ENCODE measurements at regions not wholly inside any gene's neighbourhood (a gene's known extent, or its start where the extent isn't known, plus 50 kb on each side); places are given as distances from the start of the nearest gene placed in this dataset.

DNA sequence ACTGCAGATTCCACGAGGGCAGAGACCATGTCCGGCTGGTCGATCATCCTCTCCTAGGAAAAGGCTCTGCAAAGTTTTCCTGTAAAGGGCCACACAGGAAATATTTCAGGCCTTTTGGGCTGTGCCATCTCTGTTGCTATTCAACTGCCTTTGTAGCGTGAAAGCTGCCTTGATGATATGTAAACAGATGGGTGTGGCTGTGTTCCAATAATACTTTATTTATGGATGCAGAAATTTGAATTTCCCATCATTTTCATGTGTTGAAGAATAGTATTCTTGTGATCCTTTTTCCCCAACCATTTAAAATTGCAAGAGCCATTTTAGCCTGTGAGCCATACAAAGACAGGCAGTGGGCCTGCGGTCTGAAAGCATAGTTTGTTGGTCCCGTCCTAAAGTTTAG, 950.7 kb upstream of the RBFOX1 start:
- DNase-seq (ENCODE audit: low read depth in 2 of 2): no peak

DNA sequence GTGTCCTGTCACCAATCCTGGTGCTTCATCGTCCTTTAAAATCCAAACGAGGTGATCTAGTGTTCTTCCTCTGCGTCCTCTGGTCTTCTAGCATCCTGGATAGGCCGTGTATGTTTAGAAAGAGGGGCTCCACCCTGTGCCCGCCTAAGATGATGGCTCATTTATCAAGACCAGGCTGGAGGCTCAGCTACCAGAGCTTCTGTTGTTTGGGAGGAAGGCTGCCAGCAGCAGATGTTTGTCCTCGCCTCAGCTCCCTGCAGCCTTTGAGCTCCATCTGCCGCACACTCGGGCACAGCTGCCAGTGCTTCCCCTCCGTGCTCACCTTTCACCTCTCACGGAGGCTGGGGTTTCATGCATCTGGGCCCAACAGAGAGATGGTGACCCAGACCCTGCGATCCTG, 954.7 kb upstream of the RBFOX1 start:
- DNase-seq (ENCODE audit: low read depth in 2 of 2): no peak

DNA sequence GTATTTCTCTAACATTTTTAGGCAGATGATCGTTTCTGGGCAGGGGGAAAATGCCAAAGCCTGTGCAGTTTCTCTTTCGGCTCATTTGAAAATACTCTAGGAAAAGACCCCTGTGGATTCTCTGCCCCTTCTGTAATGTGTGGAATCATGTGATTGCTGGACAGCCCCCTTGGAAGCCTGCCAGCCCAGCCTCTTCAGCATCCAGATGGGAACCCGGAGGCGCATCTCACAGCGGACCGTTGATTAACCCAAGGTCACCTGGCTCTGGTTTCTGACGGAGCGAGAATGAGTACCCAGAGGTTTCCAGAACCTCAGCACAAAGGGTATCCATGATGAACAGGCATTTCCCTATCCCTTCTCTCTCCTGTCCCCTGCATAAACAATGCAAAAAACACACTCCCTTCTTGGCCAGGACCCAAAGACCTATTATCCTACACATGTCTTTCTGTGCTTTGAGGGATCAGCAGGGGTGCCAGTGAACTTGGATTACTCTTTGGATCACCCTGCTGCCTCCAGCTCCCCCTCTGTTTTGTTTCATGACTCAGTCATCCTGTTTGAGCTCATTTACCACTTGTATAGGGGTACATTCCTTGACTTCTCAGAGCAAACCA, 957.1 kb upstream of the RBFOX1 start:
- no peak for DNase-seq (ENCODE audit: low read depth in 2 of 2)

DNA sequence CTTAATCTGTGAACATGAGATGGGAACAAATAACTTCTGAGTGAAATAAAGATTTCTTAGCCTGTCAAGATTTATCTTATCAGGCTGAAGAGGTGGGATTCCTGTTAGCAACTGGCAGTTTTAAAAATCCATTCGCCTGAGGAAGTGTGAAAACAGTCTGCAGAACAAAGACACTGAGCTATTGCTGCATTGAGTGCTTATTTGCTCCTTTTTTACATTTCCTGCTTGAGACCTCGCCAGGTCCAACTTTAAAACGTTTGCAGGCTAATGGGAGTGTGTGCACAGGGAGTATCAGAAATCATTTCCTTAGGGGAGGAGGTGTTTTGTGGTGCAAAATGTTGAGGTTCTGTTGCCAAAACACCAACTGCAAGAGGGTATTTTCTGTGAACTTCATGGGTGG, 957.8 kb upstream of the RBFOX1 start:
- no peak for DNase-seq (ENCODE audit: low read depth in 2 of 2)

DNA sequence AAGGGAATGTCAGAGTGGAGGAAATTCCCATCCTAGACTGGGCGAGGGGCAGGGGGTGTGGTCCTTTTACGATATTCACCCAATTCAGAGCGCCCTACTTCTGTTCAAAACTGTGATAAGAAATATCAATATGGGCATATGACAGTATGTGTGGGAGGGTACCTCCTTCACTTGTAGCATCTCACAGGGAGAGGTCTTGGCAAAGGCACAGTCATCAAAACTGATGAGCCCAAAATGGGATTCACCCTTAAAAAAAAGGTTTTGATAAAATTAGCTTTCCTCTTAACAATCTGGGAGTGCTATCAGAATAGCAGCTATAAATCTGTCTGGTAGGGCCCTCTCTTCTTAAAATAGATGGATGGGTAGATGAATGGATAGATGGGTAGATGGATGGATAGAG, 967.8 kb upstream of the RBFOX1 start:
- DNase-seq (ENCODE audit: low read depth in 2 of 2): no peak

DNA sequence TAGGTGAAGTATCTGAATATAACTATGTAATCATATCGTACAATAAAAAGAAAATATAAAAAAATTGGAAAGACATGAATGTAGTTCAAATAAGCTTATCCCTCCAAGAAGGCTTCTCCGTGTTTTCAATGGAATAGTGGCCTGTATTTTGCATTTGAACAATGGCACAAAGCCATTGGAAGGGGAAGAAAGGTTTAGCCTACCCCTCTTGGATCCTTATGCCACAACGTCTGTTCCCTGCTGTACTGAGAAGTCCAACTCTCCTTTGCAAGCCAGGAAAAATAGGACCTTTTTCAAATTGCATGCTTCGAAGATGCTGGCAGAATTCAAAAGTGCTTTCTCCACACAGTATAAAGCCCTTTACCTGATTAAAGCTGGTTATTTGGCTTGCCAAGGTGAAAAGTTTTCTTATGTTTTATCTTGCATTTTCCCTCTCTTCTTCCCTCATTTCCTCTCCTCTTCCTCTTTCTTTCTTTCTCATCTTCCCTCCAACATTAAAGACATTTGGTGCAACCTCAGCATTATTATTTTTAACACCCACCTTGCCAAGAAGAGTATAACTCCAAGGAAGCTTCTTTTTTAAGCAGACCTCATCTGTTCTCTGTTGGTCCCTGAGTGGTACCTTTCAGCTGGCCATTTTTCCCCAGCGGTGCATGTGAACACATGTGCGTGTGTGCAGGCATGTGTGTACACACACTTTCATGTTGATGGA, 968.6 kb upstream of the RBFOX1 start:
- no peak for DNase-seq (ENCODE audit: low read depth in 2 of 2)

DNA sequence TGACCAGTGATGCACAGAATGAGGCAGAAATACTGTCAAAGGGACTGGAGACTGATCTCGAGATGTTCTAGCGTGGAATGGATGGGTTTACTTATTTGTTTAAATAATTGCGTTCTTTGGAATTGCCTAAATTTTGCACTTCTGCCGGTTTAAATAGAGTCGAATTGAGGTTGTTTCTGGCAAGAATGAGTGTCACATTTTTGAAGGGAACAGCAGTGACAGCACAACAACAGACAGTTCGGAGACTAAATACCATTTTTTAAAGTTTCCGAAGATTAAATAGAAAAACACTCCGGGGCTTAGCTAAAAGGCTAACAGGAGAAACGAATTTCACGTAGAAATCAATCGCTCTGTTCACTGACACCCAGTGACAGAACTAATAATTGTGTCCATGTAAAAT, 969.2 kb upstream of the RBFOX1 start:
- no peak for DNase-seq (ENCODE audit: low read depth in 2 of 2)

DNA sequence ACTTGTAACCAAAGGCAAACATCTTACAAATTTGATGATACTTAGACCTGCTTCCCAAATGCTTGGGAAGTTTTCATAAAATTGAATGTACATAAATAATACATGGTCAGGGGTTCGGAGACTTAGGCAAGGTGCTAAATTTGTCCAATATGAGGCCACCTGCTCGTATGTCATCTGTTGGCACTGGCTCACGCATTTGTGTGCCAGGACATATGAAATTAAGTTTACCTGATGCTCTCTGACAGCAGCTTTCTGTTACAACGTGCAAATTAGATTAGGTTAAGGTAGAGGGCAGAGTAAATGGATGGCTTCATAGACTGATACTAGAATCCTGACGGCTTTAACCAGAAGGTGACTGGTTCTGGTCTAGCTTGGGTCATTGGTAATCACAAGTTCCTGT, 970.3 kb upstream of the RBFOX1 start:
- DNase-seq (ENCODE audit: low read depth in 2 of 2): no peak

DNA sequence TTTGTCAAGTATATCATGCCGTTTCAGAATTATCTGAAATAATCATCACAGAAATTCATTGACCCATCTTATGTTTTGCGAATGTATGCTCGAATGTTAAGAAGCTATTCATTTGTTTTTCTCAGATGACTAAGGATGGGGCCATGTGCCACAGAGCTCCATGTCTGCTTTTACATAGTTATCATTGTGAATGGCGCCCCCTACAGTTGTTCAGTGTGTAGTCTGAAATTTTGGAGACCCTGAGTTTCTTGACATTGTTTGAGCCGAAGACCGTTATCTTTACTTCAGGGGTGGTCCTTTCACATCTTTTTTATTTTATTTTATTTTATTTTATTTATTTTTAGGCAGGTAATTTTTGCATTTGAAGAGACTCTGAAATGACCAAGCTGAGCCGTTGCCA, 972.0 kb upstream of the RBFOX1 start:
- DNase-seq (ENCODE audit: low read depth in 2 of 2): no peak

DNA sequence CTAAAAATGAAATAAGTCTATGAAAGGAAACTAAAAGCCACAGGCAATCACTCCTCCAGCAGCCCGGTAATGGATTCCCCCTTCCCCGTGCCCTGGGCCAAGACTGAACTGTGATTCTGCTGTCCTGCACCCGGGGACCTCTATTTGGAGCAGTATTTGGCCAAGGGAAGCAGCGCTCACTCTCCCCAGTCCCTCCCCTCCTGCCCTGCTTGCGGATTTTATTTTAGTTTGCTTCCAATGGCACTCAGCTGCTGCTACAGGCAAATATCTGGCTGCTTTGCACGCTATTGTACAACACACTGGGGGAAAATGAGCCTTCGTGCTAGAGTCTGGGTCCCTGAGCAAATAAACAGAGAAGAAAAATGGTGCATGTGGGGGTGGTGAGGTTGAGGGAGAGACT, 975.7 kb upstream of the RBFOX1 start:
- no peak for DNase-seq (ENCODE audit: low read depth in 2 of 2)

DNA sequence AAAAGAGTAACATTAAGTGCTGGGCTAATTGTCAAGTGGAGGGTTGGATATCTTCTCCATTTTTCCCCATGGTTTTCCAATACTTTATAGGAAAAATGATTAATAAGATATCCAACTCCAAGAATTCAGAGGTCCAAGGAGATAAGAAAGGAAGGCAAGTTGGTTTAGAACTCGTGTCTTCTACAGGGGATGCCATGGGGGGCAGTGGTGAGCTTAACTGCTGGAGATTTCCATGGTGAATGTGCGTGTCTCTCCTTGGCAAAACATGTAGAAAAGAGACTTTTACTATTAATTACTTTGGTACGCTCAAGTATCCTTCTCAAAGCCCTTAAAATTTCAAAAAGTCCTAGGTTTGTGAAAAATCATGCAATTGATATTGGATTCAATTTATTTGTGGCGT, 982.9 kb upstream of the RBFOX1 start:
- no peak for DNase-seq (ENCODE audit: low read depth in 2 of 2)

DNA sequence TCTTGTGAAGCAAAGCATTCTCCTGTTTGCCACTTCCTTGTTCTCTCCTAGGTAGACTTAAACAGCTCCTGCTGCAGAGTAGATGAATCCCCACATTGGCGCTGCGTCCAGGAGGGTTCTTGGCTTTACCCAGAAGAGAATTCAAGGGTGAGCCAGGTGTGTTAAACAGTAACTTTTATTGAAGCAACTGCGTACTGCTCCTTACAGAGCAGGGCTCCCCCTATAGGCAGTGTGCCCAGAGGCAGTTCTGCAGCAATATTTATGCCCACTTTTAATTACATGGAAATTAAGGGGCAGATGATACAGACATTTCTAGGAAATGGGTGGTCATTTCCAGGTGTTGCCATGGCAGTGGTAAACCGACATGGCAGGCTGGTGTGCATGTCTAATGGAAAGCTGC, 987.6 kb upstream of the RBFOX1 start:
- DNase-seq (ENCODE audit: low read depth in 2 of 2): no peak

DNA sequence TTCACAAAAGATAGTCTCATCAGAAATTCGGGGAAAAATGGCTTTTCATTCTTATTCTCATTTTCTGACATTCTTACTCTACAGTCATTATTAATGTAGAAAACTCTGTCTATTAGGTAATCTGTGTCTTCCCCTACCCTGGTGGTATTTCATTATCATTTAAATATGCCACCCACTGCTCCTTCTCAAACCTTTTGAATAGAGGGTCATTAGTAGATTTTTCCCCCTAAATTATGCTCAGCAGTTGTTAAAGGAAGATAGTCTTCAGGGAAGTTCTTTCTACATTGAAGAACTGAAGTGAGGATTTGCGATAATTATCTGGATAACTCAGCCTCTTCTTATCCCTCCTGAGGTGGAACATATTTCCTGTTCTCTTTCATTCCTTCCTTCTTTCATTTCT, 989.5 kb upstream of the RBFOX1 start:
- DNase-seq (ENCODE audit: low read depth in 2 of 2): no peak

DNA sequence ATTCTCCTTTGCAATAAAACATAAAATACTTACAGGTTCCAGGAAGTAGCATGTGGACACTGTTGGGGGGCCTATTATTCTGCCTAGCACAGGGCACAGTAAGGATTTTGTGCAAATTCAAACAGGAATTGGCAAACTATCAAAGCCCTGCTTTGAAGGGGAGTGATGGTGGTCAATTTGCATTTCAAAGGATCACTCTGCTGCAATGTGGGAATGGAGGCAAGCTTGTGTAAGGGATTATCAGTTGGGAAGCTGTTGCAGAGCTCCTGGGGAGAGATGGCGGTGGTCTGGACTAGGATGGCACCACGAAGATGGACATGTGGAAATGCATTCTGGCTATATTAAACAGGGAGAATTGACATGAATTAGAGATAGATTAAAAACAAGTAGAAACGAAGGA, 990.7 kb upstream of the RBFOX1 start:
- no peak for DNase-seq (ENCODE audit: low read depth in 2 of 2)

DNA sequence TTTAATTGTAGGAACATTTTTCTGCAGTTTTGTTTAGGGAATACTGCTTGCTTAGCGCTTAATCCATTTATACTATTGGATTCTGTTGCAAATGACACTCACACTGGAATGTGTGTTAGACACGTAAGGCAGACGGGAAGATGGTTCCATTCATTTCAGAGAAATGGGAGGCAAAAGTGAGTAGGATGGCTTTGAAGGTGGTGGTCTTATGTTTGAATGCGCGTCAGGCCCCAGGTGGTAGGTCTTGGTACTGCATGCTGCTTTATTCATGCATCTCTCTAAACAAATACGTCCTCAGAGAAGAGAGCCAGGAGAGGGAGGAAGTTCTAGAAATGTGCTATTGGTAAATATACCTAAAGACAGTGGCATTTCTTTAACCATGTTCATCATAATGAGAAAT, 997.6 kb upstream of the RBFOX1 start:
- DNase-seq (ENCODE audit: low read depth in 2 of 2): no peak

DNA sequence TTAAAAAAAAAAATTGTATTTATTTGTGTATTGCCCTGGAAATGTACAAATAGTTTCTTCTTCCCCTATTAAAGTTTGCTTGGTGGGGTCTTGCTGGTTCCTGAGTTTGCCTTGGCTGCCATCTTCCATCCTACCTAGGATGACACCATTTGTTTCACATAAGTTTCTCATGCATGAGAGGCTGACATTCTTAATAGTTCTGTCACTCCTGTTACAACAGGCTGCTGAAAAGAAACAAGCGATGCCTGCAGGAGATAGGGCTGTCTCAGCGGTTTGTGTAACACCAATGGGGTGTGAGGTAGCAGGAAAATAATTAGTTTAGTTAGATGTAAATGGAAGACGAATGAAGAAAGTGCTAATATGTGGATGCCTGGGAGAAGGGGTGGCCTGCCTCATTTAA, 1000.9 kb upstream of the RBFOX1 start:
- DNase-seq (ENCODE audit: low read depth in 2 of 2): no peak

DNA sequence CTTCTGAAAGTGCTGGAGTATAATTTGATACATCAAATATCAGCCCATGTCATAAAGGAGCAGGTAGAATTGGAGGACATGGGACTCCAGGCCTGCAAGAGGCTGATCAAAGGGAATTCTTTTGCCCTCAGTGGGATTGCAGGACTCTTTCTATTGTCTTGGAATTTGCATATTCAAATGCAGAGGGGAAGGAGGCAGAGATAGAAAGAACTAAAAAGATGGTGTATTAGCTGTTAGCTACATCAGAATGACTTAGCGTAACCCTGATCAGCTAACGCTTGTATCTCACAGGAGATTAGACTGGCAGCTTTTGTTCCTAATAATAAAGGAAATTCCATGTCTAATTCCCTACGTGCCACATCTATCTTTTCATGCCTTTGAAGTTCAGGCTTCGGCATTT, 1014.7 kb upstream of the RBFOX1 start:
- no peak for DNase-seq (ENCODE audit: low read depth in 2 of 2)

DNA sequence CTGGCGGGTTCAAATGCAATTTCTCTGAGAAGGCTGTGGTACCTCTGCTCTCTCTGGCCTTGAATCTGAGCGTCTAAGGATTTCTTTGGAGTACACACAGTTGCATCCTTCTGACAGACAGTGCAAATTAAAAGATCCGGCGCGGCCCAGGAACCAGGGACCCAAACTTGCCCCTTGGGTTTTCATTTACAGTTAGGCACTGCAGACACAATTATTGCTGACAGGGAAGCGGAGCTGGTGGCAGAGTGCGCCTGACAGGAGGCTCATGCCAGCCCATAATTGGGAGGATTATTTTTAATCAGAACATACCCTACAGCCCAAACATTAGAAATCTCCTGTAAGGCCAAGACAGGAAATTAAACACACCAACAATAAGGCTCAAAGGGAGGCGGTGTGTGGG, 1023.4 kb upstream of the RBFOX1 start:
- DNase-seq (ENCODE audit: low read depth in 2 of 2): no peak

DNA sequence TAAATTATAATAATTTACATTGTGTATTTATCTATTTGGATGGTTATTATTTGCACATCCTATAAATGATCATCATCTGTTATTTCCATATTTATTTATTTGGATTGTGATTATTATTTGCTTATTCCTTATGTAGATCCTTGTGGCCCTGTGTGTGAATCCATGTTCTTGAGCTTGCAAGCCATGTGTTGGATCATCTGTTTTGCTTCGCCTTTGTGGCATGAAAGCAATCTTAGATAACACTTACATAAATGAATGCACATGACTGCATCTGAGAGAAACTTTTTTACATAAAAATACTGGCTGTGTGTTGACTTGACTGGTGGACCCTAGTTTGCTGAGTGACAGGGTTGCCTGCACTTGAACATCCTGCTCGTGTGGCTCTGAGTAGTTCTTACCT, 1024.5 kb upstream of the RBFOX1 start:
- DNase-seq (ENCODE audit: low read depth in 2 of 2): no peak

DNA sequence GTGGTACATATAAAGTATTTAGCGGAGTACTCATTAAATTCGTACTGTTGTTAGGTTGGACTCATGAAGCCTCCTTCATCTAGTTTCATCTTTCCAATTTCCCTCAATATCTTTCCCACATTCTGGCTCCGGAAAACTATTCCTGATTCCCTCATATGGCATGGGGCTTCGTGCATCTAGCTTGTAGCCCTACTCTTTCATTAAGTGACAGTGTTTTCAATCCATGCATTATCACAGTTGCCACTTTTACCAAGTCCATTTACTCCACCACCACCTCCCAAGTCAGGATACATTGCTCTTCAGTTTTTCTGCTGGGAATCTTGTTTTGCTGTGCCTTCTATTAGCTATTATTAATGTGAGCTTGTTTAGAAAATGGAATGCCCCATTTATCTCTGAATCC, 1032.1 kb upstream of the RBFOX1 start:
- no peak for DNase-seq (ENCODE audit: low read depth in 2 of 2)

DNA sequence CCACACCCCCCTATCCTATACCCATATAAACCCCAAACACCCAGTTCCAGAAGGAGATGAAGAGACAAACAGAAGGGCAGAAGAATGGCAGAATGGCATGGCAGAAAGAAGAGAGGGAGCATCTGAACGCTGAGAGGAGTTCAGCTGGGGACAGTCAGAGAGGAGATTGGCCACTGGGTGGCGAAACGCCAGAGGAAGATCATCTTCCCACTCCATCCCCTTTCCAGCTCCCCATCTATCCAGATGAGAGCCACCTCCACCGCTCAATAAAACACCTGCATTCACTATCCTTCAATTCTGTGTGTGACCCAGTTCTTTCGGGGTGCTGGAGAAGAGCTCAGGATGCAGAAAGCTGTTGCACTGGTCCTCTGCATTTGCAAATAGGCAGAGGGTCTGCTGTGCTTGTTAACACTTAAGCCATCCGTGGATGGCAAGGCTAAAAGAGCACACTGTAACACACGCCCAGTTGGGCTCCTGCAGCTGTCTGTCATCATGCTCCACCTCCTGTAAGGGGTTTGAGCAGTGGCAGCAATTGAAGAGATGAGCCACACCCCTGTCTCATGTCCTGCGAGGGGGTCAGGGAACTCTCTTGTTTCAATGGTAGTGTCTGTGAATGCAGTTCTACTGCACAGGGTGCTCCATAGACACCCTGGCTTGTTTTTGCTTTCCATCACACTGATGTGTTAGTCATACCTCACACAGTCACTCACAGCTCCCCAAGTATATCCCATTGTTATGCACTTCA, 1034.8 kb upstream of the RBFOX1 start:
- no peak for DNase-seq (ENCODE audit: low read depth in 2 of 2)

DNA sequence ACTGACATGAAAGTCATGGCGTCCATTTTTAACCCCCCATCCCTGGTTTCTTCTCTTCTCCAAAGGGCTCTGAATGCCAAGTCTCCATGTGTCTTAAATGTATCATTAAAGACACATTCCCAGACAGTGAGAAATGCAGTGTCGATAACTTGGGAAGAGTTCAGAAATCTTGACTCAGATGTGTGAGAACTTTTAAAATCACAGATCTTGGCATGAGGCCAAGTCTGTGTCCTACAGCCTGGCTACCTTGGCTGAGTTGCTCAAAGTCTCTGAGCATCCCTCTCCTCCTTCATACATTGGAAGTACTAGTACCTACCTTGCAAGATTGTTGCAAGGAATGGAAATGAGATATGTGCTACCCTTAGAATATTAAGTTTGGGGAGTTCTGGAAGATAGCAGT, 1046.5 kb upstream of the RBFOX1 start:
- no peak for DNase-seq (ENCODE audit: low read depth in 2 of 2)

DNA sequence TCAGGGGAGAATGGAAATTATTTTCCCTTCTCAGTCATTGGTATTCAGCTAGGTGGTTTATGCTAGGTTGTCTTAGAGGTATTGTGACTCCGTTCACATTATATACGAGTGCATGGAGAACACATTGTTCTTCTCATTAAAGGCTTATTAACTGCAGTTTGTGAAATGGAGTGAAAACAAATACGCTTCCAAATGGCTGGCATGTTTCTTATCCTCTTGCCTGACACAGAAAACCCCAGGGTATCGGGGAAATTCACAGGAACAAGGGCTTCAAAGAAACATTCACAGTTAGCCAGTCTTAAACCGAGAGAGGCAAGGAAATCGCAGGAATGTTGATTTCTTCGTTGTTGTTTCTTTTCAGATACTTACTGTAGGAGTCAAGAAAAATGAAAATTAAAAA, 1047.9 kb upstream of the RBFOX1 start:
- no peak for DNase-seq (ENCODE audit: low read depth in 2 of 2)
